ENCODE measurements at regions not wholly inside any gene's neighbourhood (a gene's known extent, or its start where the extent isn't known, plus 50 kb on each side); places are given as distances from the start of the nearest gene placed in this dataset.

DNA sequence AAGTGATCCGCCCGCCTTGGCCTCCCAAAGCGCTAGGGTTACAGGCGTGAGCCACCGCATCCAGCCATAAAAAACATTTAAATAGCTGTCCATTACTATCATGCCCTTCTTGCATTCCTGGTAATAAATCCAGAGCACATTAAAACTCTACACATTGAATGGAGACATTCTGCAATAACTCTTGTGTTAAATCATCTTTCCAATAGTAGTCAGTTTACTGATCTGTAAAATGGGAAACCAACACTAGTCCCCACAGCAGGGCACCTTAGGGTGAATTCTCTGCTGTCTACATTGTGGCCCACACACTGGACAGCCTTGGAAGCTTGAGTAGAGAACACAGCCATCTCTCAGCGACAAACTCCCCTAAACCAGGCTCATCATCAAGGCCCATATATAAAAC lies 85.5 kb upstream of the NUDT4 start:
- H4K20me1 ChIP-seq (ENCODE audit: insufficient read depth): no peaks in the 10 kb centered on the region
- H3K36me3 ChIP-seq (replicated peaks in 1 of 2; ENCODE audit: control insufficient read depth in 1 of 2, insufficient read depth in 2 of 2, low read length in 1 of 2): no peaks in the 10 kb centered on the region
- H2AFZ ChIP-seq (ENCODE audit: low read depth): no peak overlapping the region
- no peak overlapping the region for H3K9ac ChIP-seq
- H3K4me1 ChIP-seq (ENCODE audit: control insufficient read depth in 1 of 2, insufficient read depth in 2 of 2, low read depth in 1 of 2, low read length in 1 of 2): peaks cover 2 to 4% of the 10 kb centered on the region in 2 experiments; a peak in 1 of 4 replicates
- no peak for DNase-seq
- ChIA-PET POLR2A (no interaction called here), CTCF (interaction anchor here (1.0 kb wide), 1 partner anchor 9 kb away, joined by 3 read pairs; no protein-coding TSS in a partner anchor)
- no peaks in the 10 kb centered on the region for H3K79me2 ChIP-seq (ENCODE audit: insufficient read depth)
- no peaks in the 10 kb centered on the region for H3K27me3 ChIP-seq (ENCODE audit: insufficient read depth)
- H3K9me2 ChIP-seq: no peaks in the 10 kb centered on the region
- no peak overlapping the region for H3K27ac ChIP-seq (ENCODE audit: low read depth in 2 of 2, low read length in 1 of 2)
- peaks cover 4% of the 10 kb centered on the region for H3F3A ChIP-seq (replicated peaks; ENCODE audit: insufficient read depth)
- H3K4me3 ChIP-seq (ENCODE audit: low read depth in 2 of 2, low read length in 1 of 2): no peak overlapping the region
- no peak overlapping the region for H3K4me2 ChIP-seq
- no peaks in the 10 kb centered on the region for H3K9me3 ChIP-seq
- no peak for TF ChIP-seq GATA2 (CRISPR knock-in tag; IDR thresholded peaks at IDR 0.05)
- 95% methylated on average over 6 of the region's 6 CpGs for WGBS (ENCODE audit: low lambda C conversion rate)

DNA sequence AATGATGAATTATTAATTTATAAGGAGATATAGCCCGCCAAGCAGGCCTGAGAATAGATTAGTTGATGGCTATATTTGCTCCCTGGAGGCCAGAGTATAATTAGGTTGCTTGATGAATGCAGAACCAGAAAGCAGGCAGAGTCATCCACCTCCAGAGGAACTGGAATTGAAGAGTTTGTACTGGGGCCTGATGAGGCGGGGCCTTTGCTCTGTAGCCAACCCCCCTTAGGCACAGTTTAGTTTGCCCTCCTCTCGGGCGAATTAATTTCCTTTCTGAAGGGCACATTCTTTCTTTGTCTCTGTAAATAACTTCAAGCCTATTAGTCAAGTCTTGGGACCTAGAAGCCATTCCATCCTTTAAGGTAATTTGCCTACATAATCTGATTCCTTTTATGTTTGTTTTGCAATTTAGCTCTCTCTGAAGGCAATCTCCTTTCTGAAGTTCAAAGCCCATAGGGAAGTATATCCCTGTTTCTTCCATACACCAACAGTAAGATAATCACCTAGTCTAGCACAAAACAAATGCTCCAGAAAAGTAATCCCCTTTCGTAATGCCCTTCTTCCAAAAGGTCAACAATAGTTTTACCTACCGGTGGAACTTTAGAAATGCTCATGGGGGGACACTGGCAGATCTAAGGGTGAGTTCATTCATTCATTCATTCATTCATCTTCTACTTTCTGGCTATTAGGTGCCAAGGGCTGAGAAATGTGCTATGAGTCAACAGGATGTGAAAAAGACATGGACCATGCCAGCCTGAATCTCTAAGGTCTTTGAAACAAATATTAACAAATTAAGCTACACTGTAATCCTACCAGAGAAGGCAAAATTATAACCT lies 84.8 kb upstream of the NUDT4 start:
- Histone ChIP-seq H3K79me2 (ENCODE audit: insufficient read depth) (no peaks in the 10 kb centered on the region), H3K36me3 (replicated peaks in 1 of 2; ENCODE audit: control insufficient read depth in 1 of 2, insufficient read depth in 2 of 2, low read length in 1 of 2) (no peaks in the 10 kb centered on the region), H2AFZ (ENCODE audit: low read depth) (no peak overlapping the region), H4K20me1 (ENCODE audit: insufficient read depth) (no peaks in the 10 kb centered on the region), H3F3A (replicated peaks; ENCODE audit: insufficient read depth) (peaks cover 4% of the 10 kb centered on the region), H3K9me3 (no peaks in the 10 kb centered on the region), H3K27ac (ENCODE audit: low read depth in 2 of 2, low read length in 1 of 2) (no peak overlapping the region), H3K9ac (no peak overlapping the region), H3K4me1 (ENCODE audit: control insufficient read depth in 1 of 2, insufficient read depth in 2 of 2, low read depth in 1 of 2, low read length in 1 of 2) (peaks cover 4 to 7% of the 10 kb centered on the region in 2 experiments; a peak in 2 of 4 replicates), H3K27me3 (ENCODE audit: insufficient read depth) (no peaks in the 10 kb centered on the region), H3K9me2 (no peaks in the 10 kb centered on the region), H3K4me2 (no peak overlapping the region), H3K4me3 (ENCODE audit: low read depth in 2 of 2, low read length in 1 of 2) (no peak overlapping the region)
- CTCF ChIA-PET: interaction anchor here (1.0 to 1.2 kb wide), 3 partner anchors 9 to 11 kb away, joined by 3 read pairs; no protein-coding TSS in a partner anchor
- no peak for DNase-seq
- WGBS (ENCODE audit: low lambda C conversion rate): 83% methylated on average over 6 of the region's 6 CpGs
- POLR2A ChIA-PET: no interaction called here
- no peak for TF ChIP-seq TAF1 (IDR thresholded peaks at IDR 0.05; ENCODE audit: borderline replicate concordance, low read depth, low read length)

DNA sequence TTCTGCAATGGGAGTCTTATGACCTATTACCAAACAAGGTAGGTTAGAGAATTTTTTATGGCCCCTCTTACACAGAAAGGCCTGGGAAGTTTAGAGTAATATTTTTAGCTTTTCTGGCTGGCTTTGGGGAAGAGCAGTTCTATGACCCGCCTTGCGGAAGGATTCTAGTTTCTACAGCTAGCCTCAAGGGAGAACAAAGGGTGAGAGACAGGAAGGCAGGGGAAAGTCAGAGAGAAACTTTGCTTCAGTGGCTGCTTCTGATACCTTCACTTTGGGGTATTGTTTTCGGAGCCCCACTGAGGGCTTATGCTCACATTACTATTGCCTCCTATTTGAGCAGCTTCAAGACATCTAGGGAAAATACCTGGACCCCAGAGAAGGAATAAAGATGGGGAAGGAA lies 80.7 kb upstream of the NUDT4 start:
- ChIA-PET POLR2A (no interaction called here), CTCF (interaction anchor here (1.2 to 1.6 kb wide), 2 partner anchors 55 to 310 kb away, joined by 4 to 6 read pairs; no protein-coding TSS in a partner anchor)
- H3K79me2 ChIP-seq (ENCODE audit: insufficient read depth): no peaks in the 10 kb centered on the region
- H3K27ac ChIP-seq (ENCODE audit: low read depth in 2 of 2, low read length in 1 of 2): no peak overlapping the region
- H3K4me1 ChIP-seq (ENCODE audit: control insufficient read depth in 1 of 2, insufficient read depth in 2 of 2, low read depth in 1 of 2, low read length in 1 of 2): peaks cover 7 to 30% of the 10 kb centered on the region in 2 experiments; a peak in 2 of 4 replicates
- 96% methylated on average over 3 of the region's 3 CpGs for WGBS (ENCODE audit: low lambda C conversion rate)
- no peaks in the 10 kb centered on the region for H3K9me3 ChIP-seq
- no peaks in the 10 kb centered on the region for H4K20me1 ChIP-seq (ENCODE audit: insufficient read depth)
- no peaks in the 10 kb centered on the region for H3K36me3 ChIP-seq (replicated peaks in 1 of 2; ENCODE audit: control insufficient read depth in 1 of 2, insufficient read depth in 2 of 2, low read length in 1 of 2)
- H2AFZ ChIP-seq (ENCODE audit: low read depth): no peak overlapping the region
- no peak overlapping the region for H3K4me3 ChIP-seq (ENCODE audit: low read depth in 2 of 2, low read length in 1 of 2)
- no peak for DNase-seq
- TF ChIP-seq SMC3 (IDR thresholded peaks at IDR 0.05; ENCODE audit: low read depth, low read length) (no peak), GABPA (IDR thresholded peaks at IDR 0.05; ENCODE audit: low read depth) (no peak), EP300 (IDR thresholded peaks at IDR 0.05; ENCODE audit: borderline replicate concordance in 1 of 2, low read depth in 1 of 2, low read length in 1 of 2) (no peak), JUND (IDR thresholded peaks at IDR 0.05) (no peak), POLR2AphosphoS5 (IDR thresholded peaks at IDR 0.05; ENCODE audit: low read depth, low read length) (no peak), CHD2 (IDR thresholded peaks at IDR 0.05; ENCODE audit: low read length, partially characterized antibody) (no peak), NRF1 (IDR thresholded peaks at IDR 0.05; ENCODE audit: low read depth, low read length) (no peak), YY1 (IDR thresholded peaks at IDR 0.05; ENCODE audit: low read depth) (no peak), TAF1 (IDR thresholded peaks at IDR 0.05; ENCODE audit: borderline replicate concordance, low read depth, low read length) (no peak), MXI1 (IDR thresholded peaks at IDR 0.05; ENCODE audit: low read depth, low read length) (no peak), TEAD4 (IDR thresholded peaks at IDR 0.05; ENCODE audit: borderline replicate concordance, insufficient read depth) (no peak), EZH2phosphoT487 (IDR thresholded peaks at IDR 0.05; ENCODE audit: borderline replicate concordance, low read depth) (no peak), NFIC (IDR thresholded peaks at IDR 0.05; ENCODE audit: borderline replicate concordance) (no peak), ELF1 (IDR thresholded peaks at IDR 0.05) (no peak), TCF12 (IDR thresholded peaks at IDR 0.05) (no peak)
- TF ChIP-seq, protein P1, sequence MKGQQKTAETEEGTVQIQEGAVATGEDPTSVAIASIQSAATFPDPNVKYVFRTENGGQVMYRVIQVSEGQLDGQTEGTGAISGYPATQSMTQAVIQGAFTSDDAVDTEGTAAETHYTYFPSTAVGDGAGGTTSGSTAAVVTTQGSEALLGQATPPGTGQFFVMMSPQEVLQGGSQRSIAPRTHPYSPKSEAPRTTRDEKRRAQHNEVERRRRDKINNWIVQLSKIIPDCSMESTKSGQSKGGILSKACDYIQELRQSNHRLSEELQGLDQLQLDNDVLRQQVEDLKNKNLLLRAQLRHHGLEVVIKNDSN (IDR thresholded peaks at IDR 0.05; ENCODE audit: borderline replicate concordance, low read depth): no peak
- TF ChIP-seq, protein P2, sequence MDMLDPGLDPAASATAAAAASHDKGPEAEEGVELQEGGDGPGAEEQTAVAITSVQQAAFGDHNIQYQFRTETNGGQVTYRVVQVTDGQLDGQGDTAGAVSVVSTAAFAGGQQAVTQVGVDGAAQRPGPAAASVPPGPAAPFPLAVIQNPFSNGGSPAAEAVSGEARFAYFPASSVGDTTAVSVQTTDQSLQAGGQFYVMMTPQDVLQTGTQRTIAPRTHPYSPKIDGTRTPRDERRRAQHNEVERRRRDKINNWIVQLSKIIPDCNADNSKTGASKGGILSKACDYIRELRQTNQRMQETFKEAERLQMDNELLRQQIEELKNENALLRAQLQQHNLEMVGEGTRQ (IDR thresholded peaks at IDR 0.05; ENCODE audit: borderline replicate concordance, low read depth, low read length): no peak
- TF ChIP-seq, protein P3, sequence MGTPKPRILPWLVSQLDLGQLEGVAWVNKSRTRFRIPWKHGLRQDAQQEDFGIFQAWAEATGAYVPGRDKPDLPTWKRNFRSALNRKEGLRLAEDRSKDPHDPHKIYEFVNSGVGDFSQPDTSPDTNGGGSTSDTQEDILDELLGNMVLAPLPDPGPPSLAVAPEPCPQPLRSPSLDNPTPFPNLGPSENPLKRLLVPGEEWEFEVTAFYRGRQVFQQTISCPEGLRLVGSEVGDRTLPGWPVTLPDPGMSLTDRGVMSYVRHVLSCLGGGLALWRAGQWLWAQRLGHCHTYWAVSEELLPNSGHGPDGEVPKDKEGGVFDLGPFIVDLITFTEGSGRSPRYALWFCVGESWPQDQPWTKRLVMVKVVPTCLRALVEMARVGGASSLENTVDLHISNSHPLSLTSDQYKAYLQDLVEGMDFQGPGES (IDR thresholded peaks at IDR 0.05; ENCODE audit: low read depth, low read length): no peak
- no peak overlapping the region for H3K9ac ChIP-seq
- no peaks in the 10 kb centered on the region for H3K9me2 ChIP-seq
- H3K27me3 ChIP-seq (ENCODE audit: insufficient read depth): no peaks in the 10 kb centered on the region
- peaks cover 3% of the 10 kb centered on the region for H3F3A ChIP-seq (replicated peaks; ENCODE audit: insufficient read depth)
- H3K4me2 ChIP-seq: no peak overlapping the region

All from SK-N-SH (cell line).